Coronary artery (tissue), 2 donors: ENCODE measurements at regions not wholly inside any gene's neighbourhood (a gene's known extent, or its start where the extent isn't known, plus 50 kb on each side); places are given as distances from the start of the nearest gene placed in this dataset.

Experiments used
- DNase-seq: peaks from one replicate; pipeline ENCODE4 v3.0.0-alpha.2; 2017; ENCODE audit warnings: low spot score
- H3K27ac ChIP-seq, 2 donors: fragments of 200-600 bp; sonication (generic); one replicate each; pipeline ENCODE4 v1.5.1; 2016 to 2019
- H3K4me3 ChIP-seq: fragments of 200-600 bp; sonication (generic); 2 replicates; pipeline ENCODE4 v1.5.1; 2016; ENCODE audit warnings: mild to moderate bottlenecking, moderate library complexity
- TF ChIP-seq, protein P1 (sequence below): fragments of 200-600 bp; sonication (generic); IDR thresholded peaks from one replicate; pipeline ENCODE4 v1.5.1; 2019; ENCODE audit warnings: antibody characterized with exemption

GRCh38 chr12:16893426-16893825 lies 287.5 kb upstream of the LMO3 start:
- TF ChIP-seq, protein P1, sequence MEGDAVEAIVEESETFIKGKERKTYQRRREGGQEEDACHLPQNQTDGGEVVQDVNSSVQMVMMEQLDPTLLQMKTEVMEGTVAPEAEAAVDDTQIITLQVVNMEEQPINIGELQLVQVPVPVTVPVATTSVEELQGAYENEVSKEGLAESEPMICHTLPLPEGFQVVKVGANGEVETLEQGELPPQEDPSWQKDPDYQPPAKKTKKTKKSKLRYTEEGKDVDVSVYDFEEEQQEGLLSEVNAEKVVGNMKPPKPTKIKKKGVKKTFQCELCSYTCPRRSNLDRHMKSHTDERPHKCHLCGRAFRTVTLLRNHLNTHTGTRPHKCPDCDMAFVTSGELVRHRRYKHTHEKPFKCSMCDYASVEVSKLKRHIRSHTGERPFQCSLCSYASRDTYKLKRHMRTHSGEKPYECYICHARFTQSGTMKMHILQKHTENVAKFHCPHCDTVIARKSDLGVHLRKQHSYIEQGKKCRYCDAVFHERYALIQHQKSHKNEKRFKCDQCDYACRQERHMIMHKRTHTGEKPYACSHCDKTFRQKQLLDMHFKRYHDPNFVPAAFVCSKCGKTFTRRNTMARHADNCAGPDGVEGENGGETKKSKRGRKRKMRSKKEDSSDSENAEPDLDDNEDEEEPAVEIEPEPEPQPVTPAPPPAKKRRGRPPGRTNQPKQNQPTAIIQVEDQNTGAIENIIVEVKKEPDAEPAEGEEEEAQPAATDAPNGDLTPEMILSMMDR = no peak
- Histone ChIP-seq H3K4me3 (no peak overlapping the region), H3K27ac (no peak overlapping the region)
- no peak for DNase-seq

- H3K27ac ChIP-seq = no peak overlapping the region
- H3K4me3 ChIP-seq = no peak overlapping the region
- TF ChIP-seq, protein P1 = no peak
- DNase-seq = no peak
Observed at GRCh38 chr12:16891673-16892072, 285.7 kb upstream of the LMO3 start.

DNA sequence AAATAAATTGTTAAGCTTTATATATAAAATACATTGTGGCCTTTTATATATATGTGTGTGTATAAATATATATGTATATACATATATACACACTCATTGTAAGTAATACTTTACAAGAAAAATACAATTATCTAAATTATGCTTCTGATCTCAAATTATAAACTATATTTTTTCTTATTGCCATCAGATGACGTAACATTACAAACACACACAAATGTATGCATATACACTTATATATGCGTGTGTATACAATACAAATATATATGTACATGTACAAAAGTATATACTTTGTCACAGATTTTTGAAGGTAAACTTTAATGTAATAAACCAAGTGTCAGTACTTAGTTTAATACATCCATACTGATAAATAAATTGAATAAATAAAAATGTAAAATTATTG lies 278.9 kb upstream of the LMO3 start:
- DNase-seq = no peak
- TF ChIP-seq, protein P1 = no peak
- H3K4me3 ChIP-seq = no peak overlapping the region

DNA sequence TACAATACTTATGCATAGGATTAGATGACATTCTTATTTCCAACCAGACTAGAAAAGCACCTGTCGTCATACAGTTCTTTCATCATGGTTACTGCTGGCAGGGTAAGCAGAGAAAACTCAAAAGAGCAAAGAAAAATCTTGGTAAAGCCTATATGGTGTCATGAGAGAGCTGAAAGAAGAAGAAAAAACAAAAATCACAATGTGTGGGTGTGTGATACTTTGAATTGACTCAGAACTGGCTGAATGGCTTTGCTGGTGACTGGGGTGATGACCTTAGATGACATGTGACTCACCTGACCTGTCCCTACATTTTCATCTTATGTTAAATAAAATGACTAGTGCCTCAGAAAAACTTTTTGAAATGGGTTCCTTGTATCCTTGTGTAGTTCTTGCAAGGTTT lies 278.1 kb upstream of the LMO3 start:
- TF ChIP-seq, protein P1 = no peak
- no peak overlapping the region for H3K27ac ChIP-seq
- no peak for DNase-seq
- no peak overlapping the region for H3K4me3 ChIP-seq

More for the DNA sequence above, 278.9 kb upstream of the LMO3 start:
- no peak overlapping the region for H3K27ac ChIP-seq

DNA sequence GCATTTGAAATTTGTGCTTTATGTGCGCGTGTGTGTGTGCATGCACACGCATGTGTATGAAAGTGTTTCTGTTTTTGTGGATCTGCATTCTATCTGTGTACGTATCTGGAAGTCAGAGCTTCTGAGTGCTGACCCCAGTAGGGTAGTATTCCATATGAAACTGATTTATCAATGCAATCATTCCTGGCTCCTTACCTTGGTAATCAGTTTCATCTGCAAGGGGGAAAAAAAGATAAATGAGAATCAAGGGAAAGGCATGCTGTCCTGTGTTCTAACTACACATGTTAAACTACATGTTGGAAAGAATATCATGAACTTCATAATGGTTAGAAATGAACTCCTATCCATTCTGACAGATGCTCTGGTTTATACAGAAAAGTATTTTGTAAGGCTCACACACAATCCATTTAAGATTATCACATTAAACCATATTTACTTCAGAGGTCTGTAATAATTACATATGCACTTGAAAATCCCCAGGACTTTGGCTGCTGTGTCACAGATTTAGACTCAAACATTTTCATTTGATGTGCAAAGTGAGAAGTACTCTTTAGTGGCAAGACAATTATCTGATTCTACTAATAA lies 276.1 kb upstream of the LMO3 start:
- TF ChIP-seq, protein P1 = no peak
- H3K27ac ChIP-seq = no peak overlapping the region
- no peak overlapping the region for H3K4me3 ChIP-seq
- no peak for DNase-seq

DNA sequence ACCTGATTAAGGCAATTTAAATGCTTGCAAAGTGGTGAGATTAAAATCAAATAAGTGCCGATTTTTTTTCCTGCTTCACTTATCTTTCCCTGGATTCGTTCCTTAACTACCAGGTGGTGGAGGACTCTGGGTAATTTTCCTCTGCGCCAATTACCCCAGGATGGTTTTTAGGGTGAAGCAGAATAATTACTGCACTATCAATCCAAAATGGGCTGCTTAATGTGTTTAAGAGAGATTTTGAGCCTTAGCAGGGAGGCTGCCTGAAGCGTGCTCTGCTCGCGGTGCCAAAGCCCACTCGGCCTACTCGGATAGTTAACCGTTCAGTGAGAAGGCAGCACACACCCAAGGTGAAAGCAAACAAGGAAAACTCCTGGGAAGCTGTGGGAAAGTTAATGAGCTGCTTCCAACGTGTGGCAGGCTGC lies 274.9 kb upstream of the LMO3 start:
- DNase-seq = no peak
- TF ChIP-seq, protein P1 = no peak
- H3K27ac ChIP-seq = no peak overlapping the region
- no peak overlapping the region for H3K4me3 ChIP-seq

GRCh38 chr12:16870845-16871244 lies 264.9 kb upstream of the LMO3 start:
- TF ChIP-seq, protein P1 = no peak
- H3K4me3 ChIP-seq = no peak overlapping the region
- H3K27ac ChIP-seq = no peak overlapping the region
- DNase-seq = no peak
